MM.1S (cell line): ENCODE measurements at regions not wholly inside any gene's neighbourhood (a gene's known extent, or its start where the extent isn't known, plus 50 kb on each side); places are given as distances from the start of the nearest gene placed in this dataset.

ENCODE experiments used
- DNase-seq: peaks from one replicate; pipeline ENCODE4 v3.0.0-alpha.2; 2015
- H2AFZ ChIP-seq: fragments of 300-600 bp; sonication (generic); 2 replicates; pipeline ENCODE4 v1.6.0; 2016; ENCODE audit warnings: antibody characterized with exemption, low read length
- H3F3A ChIP-seq: fragments of 300-600 bp; sonication (generic); 2 replicates; pipeline ENCODE4 v1.6.1; 2016; ENCODE audit warnings: mild to moderate bottlenecking, antibody characterized with exemption, low read length, moderate library complexity, mixed read lengths; ENCODE audit not compliant: insufficient read depth
- H3K27ac ChIP-seq: fragments of 300-600 bp; sonication (generic); 2 replicates; pipeline ENCODE4 v1.5.1; 2016; ENCODE audit warnings: mild to moderate bottlenecking, low read length
- H3K27me3 ChIP-seq: fragments of 300-600 bp; sonication (generic); replicated peaks from 2 replicates; pipeline ENCODE4 v1.6.0; 2016; ENCODE audit warnings: low read length; ENCODE audit not compliant: insufficient read depth
- H3K36me3 ChIP-seq: fragments of 300-600 bp; sonication (generic); replicated peaks from 2 replicates; pipeline ENCODE4 v1.6.1; 2016; ENCODE audit warnings: mild to moderate bottlenecking, low read length, mixed read lengths; ENCODE audit not compliant: insufficient read depth
- H3K4me1 ChIP-seq: fragments of 300-600 bp; sonication (generic); 2 replicates; pipeline ENCODE4 v1.6.1; 2016; ENCODE audit warnings: low read length, mixed read lengths
- H3K4me2 ChIP-seq: fragments of 300-600 bp; sonication (generic); 2 replicates; pipeline ENCODE4 v1.6.0; 2016; ENCODE audit warnings: low read depth, low read length
- H3K4me3 ChIP-seq: fragments of 300-600 bp; sonication (generic); 2 replicates; pipeline ENCODE4 v1.5.1; 2016; ENCODE audit warnings: low read length, mixed read lengths
- H3K79me2 ChIP-seq: fragments of 300-600 bp; sonication (generic); 2 replicates; pipeline ENCODE4 v1.6.1; 2016; ENCODE audit warnings: mixed run types, low read length, mixed read lengths
- H3K9ac ChIP-seq: fragments of 300-600 bp; sonication (generic); 2 replicates; pipeline ENCODE4 v1.6.1; 2016; ENCODE audit warnings: low read length, mixed read lengths
- H3K9me2 ChIP-seq: fragments of 300-600 bp; sonication (generic); replicated peaks from 2 replicates; pipeline ENCODE4 v1.6.1; 2016; ENCODE audit warnings: mild to moderate bottlenecking, low read length, mixed read lengths; ENCODE audit not compliant: insufficient read depth
- H3K9me3 ChIP-seq: fragments of 300-600 bp; sonication (generic); replicated peaks from 2 replicates; pipeline ENCODE4 v1.6.1; 2016; ENCODE audit warnings: mild to moderate bottlenecking, low read length, mixed read lengths; ENCODE audit not compliant: insufficient read depth
- H4K20me1 ChIP-seq: fragments of 300-600 bp; sonication (generic); 2 replicates; pipeline ENCODE4 v1.6.1; 2016; ENCODE audit warnings: mild to moderate bottlenecking, low read length, moderate library complexity, mixed read lengths; ENCODE audit not compliant: insufficient read depth
- CTCF ChIP-seq: fragments of 300-600 bp; sonication (generic); IDR thresholded peaks from 2 replicates; pipeline ENCODE4 v1.5.1; 2016; ENCODE audit warnings: antibody characterized with exemption, low read length, mixed read lengths
- EZH2 ChIP-seq: fragments of 300-600 bp; sonication (generic); optimal IDR thresholded peaks from 2 replicates; pipeline ENCODE3; 2017; ENCODE audit warnings: low read depth, mild to moderate bottlenecking, antibody characterized with exemption, low read length, mixed read lengths
- EZH2phosphoT487 ChIP-seq: fragments of 300-600 bp; sonication (generic); IDR thresholded peaks from 2 replicates; pipeline ENCODE4 v1.6.1; 2018; ENCODE audit warnings: antibody characterized with exemption, low read length

GRCh38 chr5:142542078-142542477, 143.8 kb downstream of the FGF1 start:
- Histone ChIP-seq H3K4me1 (no peaks in the 10 kb centered on the region), H3K27me3 (no peaks in the 10 kb centered on the region), H3K9me3 (no peaks in the 10 kb centered on the region), H3K79me2 (no peaks in the 10 kb centered on the region), H3K4me3 (no peak overlapping the region), H3K9ac (no peak overlapping the region), H3F3A (no peaks in the 10 kb centered on the region), H3K36me3 (no peaks in the 10 kb centered on the region), H4K20me1 (no peaks in the 10 kb centered on the region), H3K4me2 (no peak overlapping the region), H3K9me2 (no peaks in the 10 kb centered on the region), H3K27ac (no peak overlapping the region), H2AFZ (no peak overlapping the region)
- no peak for TF ChIP-seq CTCF
- no peak for TF ChIP-seq EZH2
- TF ChIP-seq EZH2phosphoT487 = no peak
- no peak for DNase-seq

- Histone ChIP-seq H2AFZ (no peak overlapping the region), H3K9ac (no peak overlapping the region), H3K9me2 (no peaks in the 10 kb centered on the region)
Observed at GRCh38 chr5:142540922-142541422, 144.9 kb downstream of the FGF1 start.

GRCh38 chr5:142539154-142539740, 146.6 kb downstream of the FGF1 start:
- Histone ChIP-seq H3F3A (0 out of 2 replicates have a peak, but pooled peaks cover 3% of the 10 kb centered on the region), H3K9me2 (no peaks in the 10 kb centered on the region), H3K27me3 (no peaks in the 10 kb centered on the region), H3K4me2 (no peak overlapping the region), H2AFZ (no peak overlapping the region), H3K27ac (no peak overlapping the region), H3K9ac (no peak overlapping the region), H3K4me3 (no peak overlapping the region), H3K79me2 (no peaks in the 10 kb centered on the region), H3K9me3 (no peaks in the 10 kb centered on the region), H4K20me1 (no peaks in the 10 kb centered on the region), H3K36me3 (no peaks in the 10 kb centered on the region), H3K4me1 (no peaks in the 10 kb centered on the region)
- TF ChIP-seq CTCF (no peak), EZH2 (no peak), EZH2phosphoT487 (no peak)
- DNase-seq = no peak

More at GRCh38 chr5:142540922-142541422, 144.9 kb downstream of the FGF1 start:
- no peak for DNase-seq
- Histone ChIP-seq H3K27me3 (no peaks in the 10 kb centered on the region), H3K79me2 (no peaks in the 10 kb centered on the region), H3K27ac (no peak overlapping the region), H3K36me3 (no peaks in the 10 kb centered on the region), H3K9me3 (no peaks in the 10 kb centered on the region), H3F3A (0 out of 2 replicates have a peak, but pooled peaks cover 1% of the 10 kb centered on the region), H3K4me3 (no peak overlapping the region), H4K20me1 (no peaks in the 10 kb centered on the region), H3K4me1 (no peaks in the 10 kb centered on the region), H3K4me2 (no peak overlapping the region)
- TF ChIP-seq EZH2 (no peak), EZH2phosphoT487 (no peak), CTCF (no peak)
